ENCODE measurements at regions not wholly inside any gene's neighbourhood (a gene's known extent, or its start where the extent isn't known, plus 50 kb on each side); places are given as distances from the start of the nearest gene placed in this dataset.

- H3K27me3 Mint-ChIP-seq, result peaks cover 17% of the 10 kb centered on the region
- TF ChIP-seq, protein P1, sequence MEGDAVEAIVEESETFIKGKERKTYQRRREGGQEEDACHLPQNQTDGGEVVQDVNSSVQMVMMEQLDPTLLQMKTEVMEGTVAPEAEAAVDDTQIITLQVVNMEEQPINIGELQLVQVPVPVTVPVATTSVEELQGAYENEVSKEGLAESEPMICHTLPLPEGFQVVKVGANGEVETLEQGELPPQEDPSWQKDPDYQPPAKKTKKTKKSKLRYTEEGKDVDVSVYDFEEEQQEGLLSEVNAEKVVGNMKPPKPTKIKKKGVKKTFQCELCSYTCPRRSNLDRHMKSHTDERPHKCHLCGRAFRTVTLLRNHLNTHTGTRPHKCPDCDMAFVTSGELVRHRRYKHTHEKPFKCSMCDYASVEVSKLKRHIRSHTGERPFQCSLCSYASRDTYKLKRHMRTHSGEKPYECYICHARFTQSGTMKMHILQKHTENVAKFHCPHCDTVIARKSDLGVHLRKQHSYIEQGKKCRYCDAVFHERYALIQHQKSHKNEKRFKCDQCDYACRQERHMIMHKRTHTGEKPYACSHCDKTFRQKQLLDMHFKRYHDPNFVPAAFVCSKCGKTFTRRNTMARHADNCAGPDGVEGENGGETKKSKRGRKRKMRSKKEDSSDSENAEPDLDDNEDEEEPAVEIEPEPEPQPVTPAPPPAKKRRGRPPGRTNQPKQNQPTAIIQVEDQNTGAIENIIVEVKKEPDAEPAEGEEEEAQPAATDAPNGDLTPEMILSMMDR (conservative IDR thresholded peaks at IDR 0.05), result no peak
- no peaks in the 10 kb centered on the region for H3K9me3 Mint-ChIP-seq
- H3K4me3 Mint-ChIP-seq, result no peak overlapping the region
- H3K36me3 Mint-ChIP-seq, result no peaks in the 10 kb centered on the region
- no peak overlapping the region for H3K27ac Mint-ChIP-seq
- peaks cover 12% of the 10 kb centered on the region for H3K4me1 Mint-ChIP-seq (ENCODE audit: unreplicated experiment)
- peak; percentile 31 for DNase-seq (ENCODE audit: extremely low spot score, unreplicated experiment)
Measured at GRCh38 chr7:3206101-3206500, 95.0 kb upstream of the SDK1 start.

DNA sequence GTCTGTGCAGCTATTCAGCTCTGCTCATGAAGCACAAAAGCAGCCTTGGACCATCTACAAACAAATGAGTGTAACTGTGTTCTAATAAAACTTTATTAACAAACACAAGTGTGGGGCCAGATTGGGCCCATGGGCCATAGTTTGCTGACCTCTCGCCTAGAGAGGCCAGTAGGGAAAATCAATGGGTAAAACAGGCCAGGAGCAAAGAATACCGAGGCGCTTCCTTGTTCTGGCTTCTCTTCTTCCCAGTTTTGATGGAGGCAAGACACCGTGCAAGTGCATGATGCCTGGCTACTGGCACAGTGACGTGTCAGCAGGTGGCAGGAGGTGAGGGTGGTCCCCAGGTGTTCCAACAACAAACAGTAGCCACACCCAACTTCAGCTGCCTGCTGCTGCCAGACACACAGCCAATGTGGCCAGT is 94.3 kb upstream of the SDK1 start:
- Mint-ChIP-seq H3K9me3 (no peaks in the 10 kb centered on the region), H3K4me3 (no peak overlapping the region), H3K36me3 (no peaks in the 10 kb centered on the region), H3K27me3 (peaks cover 13% of the 10 kb centered on the region), H3K27ac (no peak overlapping the region), H3K4me1 (ENCODE audit: unreplicated experiment) (peaks cover 12% of the 10 kb centered on the region)
- DNase-seq (ENCODE audit: extremely low spot score, unreplicated experiment), result peak; percentile 51
- TF ChIP-seq, protein P1 (conservative IDR thresholded peaks at IDR 0.05), result no peak

DNA sequence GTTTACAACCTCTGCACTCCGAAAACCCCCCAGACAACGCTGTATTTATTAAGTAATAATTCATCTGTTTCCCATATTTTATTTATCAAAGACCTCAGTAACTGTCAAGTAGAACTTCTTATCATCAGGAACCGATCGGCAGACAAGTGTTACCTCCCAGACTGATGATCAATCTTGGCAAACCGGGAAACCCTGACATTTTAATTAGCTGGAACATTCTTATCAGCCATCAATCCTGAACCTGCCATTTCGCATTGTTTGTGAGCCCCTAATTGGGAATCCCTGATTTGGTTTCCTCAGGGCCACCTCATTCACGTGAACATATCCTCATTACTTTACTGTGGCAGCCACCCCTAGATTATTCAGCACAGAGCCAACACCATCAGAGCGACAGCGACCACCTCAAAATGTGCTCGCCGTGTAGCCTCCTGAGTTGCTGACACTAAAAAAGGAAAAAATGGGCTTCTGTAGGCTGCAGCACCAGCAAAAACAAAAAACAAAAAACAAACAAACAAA is 93.6 kb upstream of the SDK1 start:
- TF ChIP-seq, protein P1 (conservative IDR thresholded peaks at IDR 0.05), result no peak
- Mint-ChIP-seq H3K9me3 (no peaks in the 10 kb centered on the region), H3K27me3 (peaks cover 13% of the 10 kb centered on the region), H3K36me3 (no peaks in the 10 kb centered on the region), H3K27ac (no peak overlapping the region), H3K4me3 (no peak overlapping the region), H3K4me1 (ENCODE audit: unreplicated experiment) (peaks cover 12% of the 10 kb centered on the region)
- peak; percentile 7 for DNase-seq (ENCODE audit: extremely low spot score, unreplicated experiment)

- DNase-seq (ENCODE audit: extremely low spot score, unreplicated experiment), result peak; percentile 40
- no peak overlapping the region for H3K4me3 Mint-ChIP-seq
- peaks cover 8% of the 10 kb centered on the region for H3K4me1 Mint-ChIP-seq (ENCODE audit: unreplicated experiment)
- no peak overlapping the region for H3K27ac Mint-ChIP-seq
- TF ChIP-seq, protein P1 (conservative IDR thresholded peaks at IDR 0.05), result no peak
- H3K36me3 Mint-ChIP-seq, result no peaks in the 10 kb centered on the region
- H3K27me3 Mint-ChIP-seq, result peaks cover 10% of the 10 kb centered on the region
- no peaks in the 10 kb centered on the region for H3K9me3 Mint-ChIP-seq
Measured at GRCh38 chr7:3210531-3210930, 90.5 kb upstream of the SDK1 start.

DNA sequence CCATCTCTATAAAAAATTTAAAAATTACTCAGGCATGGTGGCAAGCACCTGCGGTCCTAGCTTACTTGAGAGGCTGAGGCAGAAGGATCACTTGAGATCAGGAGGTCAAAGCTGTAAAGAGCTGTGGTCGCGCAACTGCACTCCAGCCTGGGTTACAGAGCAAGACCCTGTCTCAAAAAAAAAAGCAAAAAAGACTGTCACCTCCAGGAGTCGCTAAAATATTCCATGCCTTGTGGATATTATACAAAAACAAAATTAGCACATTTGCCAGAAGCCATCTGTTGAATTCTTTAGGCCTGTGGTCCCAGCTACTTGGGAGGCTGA is 87.0 kb upstream of the SDK1 start:
- DNase-seq (ENCODE audit: extremely low spot score, unreplicated experiment), result no peak

More for the DNA sequence above, 87.0 kb upstream of the SDK1 start:
- H3K4me1 Mint-ChIP-seq (ENCODE audit: unreplicated experiment), result peaks cover 19% of the 10 kb centered on the region
- TF ChIP-seq, protein P1 (conservative IDR thresholded peaks at IDR 0.05), result no peak
- H3K9me3 Mint-ChIP-seq, result no peaks in the 10 kb centered on the region
- peaks cover 9% of the 10 kb centered on the region for H3K27me3 Mint-ChIP-seq
- no peak overlapping the region for H3K27ac Mint-ChIP-seq
- no peaks in the 10 kb centered on the region for H3K36me3 Mint-ChIP-seq
- H3K4me3 Mint-ChIP-seq, result no peak overlapping the region
